Amniotic epithelial cell (primary cell): ENCODE measurements at regions not wholly inside any gene's neighbourhood (a gene's known extent, or its start where the extent isn't known, plus 50 kb on each side); places are given as distances from the start of the nearest gene placed in this dataset.
"Not testable (repeated sequence)": the region's sequence is repeated elsewhere in the genome, so short reads cannot be mapped to it uniquely, and the experiment has no call there.

Experiments
- DNase-seq: peaks from one replicate; pipeline ENCODE4 v3.0.0-alpha.2; 2010; ENCODE audit warnings: low read depth

DNA sequence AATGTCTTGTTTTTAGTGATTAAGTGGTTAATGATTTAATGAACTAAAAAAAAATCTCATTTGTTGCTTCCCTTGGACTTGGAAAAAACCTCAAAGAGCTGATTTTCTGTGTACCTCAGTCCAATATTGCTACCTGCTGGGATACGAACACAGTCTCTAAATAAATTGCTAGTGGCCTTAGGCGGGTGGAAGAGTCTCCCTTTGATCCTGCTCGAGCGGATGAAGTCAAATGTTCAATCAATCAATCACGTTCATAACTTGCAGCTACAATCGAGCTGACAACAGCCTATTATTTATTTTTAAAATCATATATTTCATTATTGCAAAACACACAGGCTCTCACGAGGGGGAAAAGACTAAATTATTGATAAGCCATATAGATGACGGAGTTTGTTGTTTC lies 57.3 kb upstream of the HABP2 start:
- no peak for DNase-seq

DNA sequence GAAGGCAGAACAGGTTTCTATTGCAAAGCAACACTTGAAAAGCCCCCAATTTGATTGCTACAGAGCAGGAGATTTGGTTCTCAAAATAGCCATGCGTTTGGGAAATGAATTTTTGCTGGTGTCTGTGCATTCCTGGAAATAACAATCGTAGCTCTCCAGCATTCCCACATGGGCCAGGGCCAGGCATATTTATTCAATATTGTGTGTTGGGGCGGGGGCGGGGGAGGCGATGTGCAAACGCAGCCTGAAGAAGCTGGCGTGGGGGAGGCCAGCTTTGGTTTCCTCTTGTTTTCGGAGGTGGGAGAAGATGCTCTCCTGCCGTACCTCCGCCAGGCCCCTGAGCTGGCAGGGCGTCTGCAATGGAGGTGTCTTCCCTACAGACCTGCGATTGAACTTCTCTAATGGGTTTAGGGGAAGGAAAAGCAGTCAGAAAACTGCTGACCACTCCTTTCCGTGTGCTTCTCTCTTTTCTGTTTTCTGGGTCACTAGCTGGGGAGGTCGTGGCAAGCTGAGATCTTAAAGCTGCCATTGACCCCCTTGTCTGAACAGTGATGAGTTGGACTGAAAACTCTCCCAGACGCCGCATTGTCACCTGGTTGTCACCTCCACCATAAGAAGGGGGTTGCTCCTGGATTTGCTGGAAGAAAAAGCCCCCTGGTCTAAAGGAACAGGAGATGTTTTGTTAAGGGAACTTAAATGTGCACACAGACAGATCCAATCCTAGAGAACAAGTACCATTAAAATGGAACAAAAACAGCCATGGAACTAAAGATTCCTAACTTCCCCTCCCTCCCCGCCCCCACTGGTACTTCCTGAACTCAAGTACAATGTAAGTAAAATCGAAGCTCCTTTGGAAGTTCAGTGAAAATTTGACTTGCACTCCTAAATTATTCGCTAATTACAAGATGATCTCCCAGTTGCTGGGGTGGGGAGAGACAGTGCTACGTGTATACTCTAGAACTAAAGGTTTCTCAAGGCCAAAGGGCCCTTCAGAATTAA lies 56.4 kb upstream of the HABP2 start:
- no peak for DNase-seq

DNA sequence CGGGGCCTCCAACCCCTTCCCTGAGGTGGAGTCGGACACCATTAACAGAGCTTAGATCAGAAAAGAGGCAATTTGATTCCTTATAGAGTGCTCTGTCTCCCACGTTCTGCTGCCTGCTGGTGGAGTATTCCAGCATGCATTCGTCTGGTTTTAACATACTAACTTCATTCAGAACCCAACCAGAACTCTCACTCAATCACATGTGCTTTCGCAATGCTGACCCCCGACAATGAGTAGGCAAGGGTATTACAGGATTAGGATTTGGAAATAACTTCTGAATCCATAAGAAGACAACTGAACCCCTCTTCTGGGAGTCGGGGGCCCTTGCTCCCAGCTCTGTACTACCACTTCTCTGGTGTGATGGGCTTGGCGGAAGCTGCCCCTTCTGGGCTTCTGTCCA lies 55.7 kb upstream of the HABP2 start:
- DNase-seq = no peak

DNA sequence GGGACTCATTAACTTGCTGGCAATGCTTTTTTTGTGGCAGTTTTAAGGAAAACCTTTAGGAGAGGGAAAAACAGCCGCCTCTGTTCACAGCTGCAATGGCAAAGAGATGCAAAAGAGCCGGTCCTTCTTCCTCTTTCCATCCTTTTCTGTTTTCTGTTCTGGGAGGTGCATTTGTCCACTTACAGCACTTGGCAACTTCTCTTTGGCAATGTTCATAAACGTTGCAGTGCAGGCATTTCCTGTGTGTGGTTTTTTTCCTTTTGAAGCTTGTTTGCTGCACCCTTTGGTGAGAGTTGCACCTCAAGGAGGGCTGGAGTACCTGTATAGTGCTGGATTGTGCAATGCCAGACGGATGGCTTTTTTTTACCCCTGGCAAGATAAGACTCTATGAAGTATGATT lies 53.9 kb upstream of the HABP2 start:
- no peak for DNase-seq

DNA sequence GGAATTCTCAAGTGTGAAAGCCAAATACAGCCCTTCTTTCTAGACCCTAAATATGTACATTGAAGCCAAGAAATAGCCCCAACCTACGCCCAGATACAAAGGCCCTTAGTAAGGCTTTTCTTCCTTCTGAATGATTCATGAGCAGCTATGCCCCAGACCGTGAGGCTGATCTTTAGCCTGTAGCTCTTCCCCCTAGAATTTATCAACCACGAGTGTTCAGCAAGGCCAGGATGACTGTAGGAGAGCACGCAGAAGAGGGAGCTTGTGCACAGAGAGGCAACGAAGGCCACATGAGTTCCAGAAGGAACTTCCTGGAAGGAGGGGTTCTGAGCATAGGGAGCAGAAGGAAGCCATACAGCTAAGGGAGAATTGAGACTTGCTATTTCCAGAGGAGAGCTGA lies 53.0 kb upstream of the HABP2 start:
- no peak for DNase-seq

DNA sequence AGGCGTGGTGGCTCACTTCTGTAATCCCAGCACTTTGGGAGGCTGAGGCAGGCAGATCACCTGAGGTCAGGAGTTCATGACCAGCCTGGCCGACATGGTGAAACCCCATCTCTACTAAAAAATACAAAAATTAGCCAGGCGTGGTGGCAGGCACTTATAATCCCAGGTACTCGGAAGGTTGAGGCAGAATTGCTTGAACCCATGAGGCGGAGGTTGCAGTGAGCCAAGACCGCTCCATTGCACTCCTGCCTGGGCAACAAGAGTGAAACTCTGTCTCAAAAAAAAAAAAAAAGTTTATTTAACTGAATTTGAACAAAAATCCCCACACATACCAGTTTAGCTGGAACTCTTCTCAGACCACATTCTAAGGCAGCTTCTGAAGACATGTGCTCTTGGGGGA lies 51.8 kb upstream of the HABP2 start:
- not testable (repeated sequence) for DNase-seq
